ENCODE measurements at regions not wholly inside any gene's neighbourhood (a gene's known extent, or its start where the extent isn't known, plus 50 kb on each side); places are given as distances from the start of the nearest gene placed in this dataset.

- Mint-ChIP-seq H3K9me3 (peaks cover 4% of the 10 kb centered on the region), H3K4me3 (no peak overlapping the region), H3K4me1 (no peaks in the 10 kb centered on the region), H3K27ac (no peak overlapping the region), H3K36me3 (ENCODE audit: low read depth) (no peaks in the 10 kb centered on the region), H3K27me3 (ENCODE audit: insufficient read depth) (peaks cover 2% of the 10 kb centered on the region)
- peaks cover 8% of the 10 kb centered on the region for H3K9me3 ChIP-seq (ENCODE audit: control insufficient read depth, low read length)
- H3K27ac ChIP-seq (ENCODE audit: low read depth, low read length) = no peak overlapping the region
- H3K36me3 ChIP-seq (ENCODE audit: control insufficient read depth, insufficient read depth, low read length) = no peaks in the 10 kb centered on the region
- H3K9ac ChIP-seq (ENCODE audit: extremely low read depth, low read length, poor library complexity, severe bottlenecking) = no peak overlapping the region
- DNase-seq = no peak
- H3K4me1 ChIP-seq (ENCODE audit: control insufficient read depth, insufficient read depth, low read length) = no peaks in the 10 kb centered on the region
- no peaks in the 10 kb centered on the region for H3K27me3 ChIP-seq (ENCODE audit: control insufficient read depth, insufficient read depth, low read length, poor library complexity, severe bottlenecking)
- no peak overlapping the region for H3K4me3 ChIP-seq (ENCODE audit: low read length)
- WGBS, 2 experiments (ENCODE audit: insufficient coverage in 1 of 2, insufficient read length in 1 of 2) = 79 to 85% methylated on average over 12 to 19 of the region's 19 CpGs
- TF ChIP-seq CTCF (conservative IDR thresholded peaks at IDR 0.05) = no peak
These were observed 208.4 kb downstream of the IRF8 start for GRCh38 chr16:86107215-86107825.

- no peaks in the 10 kb centered on the region for H3K36me3 ChIP-seq (ENCODE audit: control insufficient read depth, insufficient read depth, low read length)
- no peaks in the 10 kb centered on the region for H3K36me3 Mint-ChIP-seq (ENCODE audit: low read depth)
- H3K27ac ChIP-seq (ENCODE audit: low read depth, low read length) = no peak overlapping the region
- WGBS, 2 experiments (ENCODE audit: insufficient coverage in 1 of 2, insufficient read length in 1 of 2) = 92 to 100% methylated on average over 3 of the region's 3 CpGs
- H3K4me3 Mint-ChIP-seq = no peak overlapping the region
- peaks cover 2% of the 10 kb centered on the region for H3K27me3 Mint-ChIP-seq (ENCODE audit: insufficient read depth)
- no peak overlapping the region for H3K9ac ChIP-seq (ENCODE audit: extremely low read depth, low read length, poor library complexity, severe bottlenecking)
- H3K27ac Mint-ChIP-seq = no peak overlapping the region
- no peaks in the 10 kb centered on the region for H3K4me1 ChIP-seq (ENCODE audit: control insufficient read depth, insufficient read depth, low read length)
- H3K4me1 Mint-ChIP-seq = no peaks in the 10 kb centered on the region
- TF ChIP-seq CTCF (conservative IDR thresholded peaks at IDR 0.05) = no peak
- no peaks in the 10 kb centered on the region for H3K27me3 ChIP-seq (ENCODE audit: control insufficient read depth, insufficient read depth, low read length, poor library complexity, severe bottlenecking)
- peaks cover 8% of the 10 kb centered on the region for H3K9me3 ChIP-seq (ENCODE audit: control insufficient read depth, low read length)
- peak overlapping the region; percentile 46 for H3K4me3 ChIP-seq (ENCODE audit: low read length)
- H3K9me3 Mint-ChIP-seq = peaks cover 4% of the 10 kb centered on the region
- no peak for DNase-seq
These were observed 209.1 kb downstream of the IRF8 start for GRCh38 chr16:86108062-86108461.

DNA sequence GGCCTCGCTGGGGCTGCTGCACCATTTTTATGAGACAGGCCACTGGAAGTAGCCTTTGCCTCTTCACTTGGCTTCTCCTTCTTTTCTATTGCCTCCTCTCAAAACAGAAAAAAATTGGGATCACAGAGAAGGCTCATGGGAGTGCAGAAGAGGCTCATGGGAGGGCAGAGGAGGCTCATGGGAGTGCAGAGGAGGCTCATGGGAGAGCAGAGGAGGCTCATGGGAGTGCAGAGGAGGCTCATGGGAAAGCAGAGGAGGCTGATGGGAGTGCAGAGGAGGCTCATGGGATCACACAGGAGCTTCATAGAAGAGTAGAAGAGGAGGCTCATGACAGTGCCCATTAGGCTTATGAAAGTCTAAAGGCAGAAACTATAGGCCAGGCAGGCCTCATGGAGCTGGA lies 211.2 kb downstream of the IRF8 start:
- no peak overlapping the region for H3K27ac ChIP-seq (ENCODE audit: low read depth, low read length)
- H3K36me3 ChIP-seq (ENCODE audit: control insufficient read depth, insufficient read depth, low read length) = no peaks in the 10 kb centered on the region
- Mint-ChIP-seq H3K36me3 (ENCODE audit: low read depth) (no peaks in the 10 kb centered on the region), H3K4me3 (no peak overlapping the region), H3K4me1 (no peaks in the 10 kb centered on the region), H3K27me3 (ENCODE audit: insufficient read depth) (no peaks in the 10 kb centered on the region), H3K27ac (no peak overlapping the region), H3K9me3 (no peaks in the 10 kb centered on the region)
- H3K27me3 ChIP-seq (ENCODE audit: control insufficient read depth, insufficient read depth, low read length, poor library complexity, severe bottlenecking) = no peaks in the 10 kb centered on the region
- WGBS, 2 experiments (ENCODE audit: insufficient coverage in 1 of 2, insufficient read length in 1 of 2) = 84 to 100% methylated on average over 1 of the region's 1 CpG
- TF ChIP-seq CTCF (conservative IDR thresholded peaks at IDR 0.05) = no peak
- no peak for DNase-seq
- H3K4me1 ChIP-seq (ENCODE audit: control insufficient read depth, insufficient read depth, low read length) = no peaks in the 10 kb centered on the region
- H3K9ac ChIP-seq (ENCODE audit: extremely low read depth, low read length, poor library complexity, severe bottlenecking) = no peak overlapping the region
- peaks cover 8% of the 10 kb centered on the region for H3K9me3 ChIP-seq (ENCODE audit: control insufficient read depth, low read length)
- H3K4me3 ChIP-seq (ENCODE audit: low read length) = no peak overlapping the region

All from endodermal cell (in vitro differentiated cells).